DMS 273 (cell line): ENCODE measurements at regions not wholly inside any gene's neighbourhood (a gene's known extent, or its start where the extent isn't known, plus 50 kb on each side); places are given as distances from the start of the nearest gene placed in this dataset.
"Not testable (repeated sequence)": the region's sequence is repeated elsewhere in the genome, so short reads cannot be mapped to it uniquely, and the experiment has no call there.

Experiments used
- DNase-seq: peaks from one replicate; lab custom pipeline; 2025; ENCODE audit not compliant: unreplicated experiment; lab: John Stamatoyannopoulos, UW

DNA sequence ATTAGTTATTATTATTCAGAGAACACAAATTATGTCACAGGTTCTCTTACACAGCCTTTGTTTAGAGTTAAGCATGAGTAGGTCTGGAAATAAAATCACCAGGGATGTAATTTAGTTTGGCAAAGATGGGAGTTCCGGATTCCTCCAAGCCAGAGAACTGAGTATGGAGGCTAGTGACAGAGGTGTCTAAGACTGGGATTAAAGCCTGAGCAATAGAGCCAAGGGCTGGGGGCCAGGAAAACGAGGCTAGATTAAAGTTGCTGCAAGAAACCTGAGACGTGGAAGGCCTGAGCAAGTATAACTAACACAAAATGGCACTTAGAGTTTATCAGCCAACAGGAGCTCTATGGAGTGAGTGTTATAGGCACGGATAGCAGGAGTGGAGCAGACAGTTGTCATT lies 381.6 kb downstream of the SRGAP2C start:
- DNase-seq = no peak

DNA sequence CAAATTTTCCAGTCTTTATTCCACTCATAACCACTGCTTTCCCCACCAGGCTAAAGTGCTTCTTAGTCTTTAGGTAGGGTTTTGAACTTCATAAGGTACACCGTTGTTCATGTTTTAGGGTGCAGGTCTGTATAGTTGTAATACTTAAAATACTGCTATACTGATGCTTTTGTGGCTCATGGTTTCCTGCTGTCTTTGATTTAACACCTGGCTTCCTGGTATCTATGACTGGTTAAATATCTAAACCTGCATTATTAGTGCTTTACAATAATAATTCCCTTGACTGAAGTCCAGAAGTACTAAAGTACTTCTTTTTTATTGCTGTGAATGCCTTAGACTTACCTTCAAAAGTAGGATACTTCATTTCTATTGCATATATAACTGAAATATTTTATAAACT lies 384.7 kb downstream of the SRGAP2C start:
- DNase-seq = no peak

DNA sequence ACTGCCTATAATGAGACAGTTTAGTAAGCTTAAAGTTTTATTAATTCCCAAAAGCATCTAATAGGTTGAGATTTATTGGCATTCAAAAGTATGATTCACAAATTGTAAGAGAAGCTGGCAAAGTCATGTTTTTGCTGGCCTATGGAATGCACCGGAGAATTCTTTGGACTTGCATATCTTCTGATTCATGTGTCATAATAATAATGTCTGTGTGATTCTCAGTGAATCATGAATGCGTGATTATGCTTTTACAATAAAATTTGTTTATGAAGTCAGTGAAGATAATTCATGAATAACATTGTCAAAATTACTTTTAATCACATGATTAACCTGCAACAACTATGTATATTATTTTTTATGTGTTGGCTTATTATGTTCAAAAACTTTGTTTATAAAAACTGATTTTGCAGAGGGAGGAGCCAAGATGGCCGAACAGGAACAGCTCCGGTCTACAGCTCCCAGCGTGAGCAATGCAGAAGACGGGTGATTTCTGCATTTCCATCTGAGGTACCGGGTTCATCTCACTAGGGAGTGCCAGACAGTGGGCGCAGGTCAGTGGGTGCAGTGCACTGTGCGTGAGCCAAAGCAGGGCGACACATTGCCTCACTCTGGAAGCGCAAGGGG lies 389.2 kb downstream of the SRGAP2C start:
- DNase-seq = not testable (repeated sequence)

DNA sequence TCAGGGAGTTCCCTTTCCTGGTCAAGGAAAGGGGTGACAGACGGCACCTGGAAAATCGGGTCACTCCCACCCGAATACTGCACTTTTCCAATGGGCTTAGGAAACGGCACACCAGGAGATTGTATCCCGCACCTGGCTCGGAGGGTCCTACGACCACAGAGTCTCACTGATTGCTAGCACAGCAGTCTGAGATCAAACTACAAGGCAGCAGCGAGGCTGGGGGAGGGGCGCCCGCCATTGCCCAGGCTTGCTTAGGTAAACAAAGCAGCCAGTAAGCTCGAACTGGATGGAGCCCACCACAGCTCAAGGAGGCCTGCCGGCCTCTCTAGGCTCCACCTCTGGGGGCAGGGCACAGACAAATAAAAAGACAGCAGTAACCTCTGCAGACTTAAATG lies 389.7 kb downstream of the SRGAP2C start:
- not testable (repeated sequence) for DNase-seq

DNA sequence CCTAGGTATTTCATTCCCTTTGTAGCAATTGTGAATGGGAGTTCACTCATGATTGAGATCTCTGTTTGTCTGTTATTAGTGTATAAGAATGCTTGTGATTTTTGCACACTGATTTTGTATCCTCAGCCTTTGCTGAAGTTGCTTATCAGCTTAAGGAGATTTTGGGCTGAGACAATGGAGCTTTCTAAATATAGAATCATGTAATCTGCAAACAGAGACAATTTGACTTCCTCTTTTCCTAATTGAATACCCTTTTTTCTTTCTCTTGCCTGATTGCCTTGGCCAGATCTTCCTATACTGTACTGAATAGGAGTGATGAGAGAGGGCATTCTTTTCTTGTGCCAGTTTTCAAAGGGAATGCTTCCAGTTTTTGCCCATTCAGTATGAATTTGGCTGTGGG lies 398.1 kb downstream of the SRGAP2C start:
- DNase-seq = not testable (repeated sequence)

DNA sequence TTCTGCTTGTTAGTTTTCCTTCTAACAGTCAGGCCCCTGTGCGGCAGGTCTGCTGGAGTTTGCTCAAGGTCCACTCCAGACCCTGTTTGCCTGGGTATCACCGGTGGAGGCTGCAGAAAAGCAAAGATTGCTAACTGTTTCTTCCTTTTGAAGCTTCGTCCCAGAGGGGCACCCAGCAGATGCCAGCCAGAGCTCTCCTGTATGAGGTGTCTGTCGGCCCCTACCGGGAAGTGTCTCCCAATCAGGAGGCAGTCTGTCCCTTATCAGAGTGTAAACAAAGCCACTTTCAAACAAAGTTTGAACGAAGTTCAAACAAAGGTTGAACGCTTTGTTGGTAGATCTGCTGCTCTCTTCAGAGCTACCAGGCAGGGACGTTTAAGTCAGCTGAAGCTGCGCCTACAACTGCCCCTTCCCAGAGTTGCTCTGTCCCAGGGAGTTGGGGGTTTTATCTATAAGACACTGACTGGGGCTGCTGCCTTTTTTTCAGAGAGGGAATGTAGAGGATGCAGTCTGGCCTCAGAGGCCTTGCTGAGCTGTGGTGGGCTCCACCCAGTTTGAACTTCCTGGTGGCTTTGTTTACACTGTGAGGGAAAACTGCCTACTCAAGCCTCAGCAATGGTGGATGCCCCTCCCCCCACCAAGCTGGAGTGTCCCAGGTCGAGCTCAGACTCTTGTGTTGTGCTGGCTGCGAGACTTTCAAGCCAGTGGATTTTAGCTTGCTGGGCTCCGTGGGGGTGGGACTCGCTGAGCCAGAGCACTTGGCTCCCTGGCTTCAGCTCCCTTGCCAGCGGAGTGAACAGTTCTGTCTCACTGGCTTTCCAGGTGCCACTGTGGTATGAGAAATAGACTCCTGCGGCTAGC lies 401.8 kb downstream of the SRGAP2C start:
- no peak for DNase-seq

DNA sequence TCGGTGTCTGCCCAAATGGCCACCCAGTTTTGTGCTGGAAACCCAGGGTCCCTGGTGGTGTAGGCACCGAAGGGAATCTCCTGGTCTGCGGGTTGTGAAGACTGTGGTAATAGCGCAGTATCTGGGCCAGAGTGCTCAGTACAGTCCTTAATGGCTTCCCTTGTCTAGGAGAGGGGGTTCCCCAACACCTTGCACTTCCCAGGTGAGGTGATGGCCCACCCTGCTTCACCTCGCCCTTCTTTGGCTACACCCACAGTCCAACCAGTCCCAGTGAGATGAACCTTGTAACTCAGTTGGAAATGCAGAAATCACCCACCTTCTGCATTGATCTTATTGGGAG lies 402.4 kb downstream of the SRGAP2C start:
- DNase-seq = no peak

DNA sequence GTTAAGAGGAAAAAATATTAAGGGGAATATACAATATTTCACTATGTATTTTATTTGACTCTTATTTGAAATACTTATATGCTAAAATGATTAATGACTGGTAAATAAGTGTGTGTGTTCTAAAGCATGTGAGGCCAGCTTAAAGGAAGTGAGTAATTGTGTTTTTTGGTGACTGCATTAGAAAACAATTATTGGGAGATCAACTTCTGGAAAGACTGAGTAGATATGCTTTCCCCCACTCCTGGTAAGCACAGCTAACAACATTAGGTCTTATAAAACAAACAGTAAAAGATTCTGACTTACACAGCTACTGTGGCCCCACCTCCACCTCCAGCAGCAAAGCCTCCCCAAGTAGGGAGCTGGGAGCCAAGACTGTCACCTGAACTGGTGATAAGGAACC lies 403.0 kb downstream of the SRGAP2C start:
- no peak for DNase-seq

DNA sequence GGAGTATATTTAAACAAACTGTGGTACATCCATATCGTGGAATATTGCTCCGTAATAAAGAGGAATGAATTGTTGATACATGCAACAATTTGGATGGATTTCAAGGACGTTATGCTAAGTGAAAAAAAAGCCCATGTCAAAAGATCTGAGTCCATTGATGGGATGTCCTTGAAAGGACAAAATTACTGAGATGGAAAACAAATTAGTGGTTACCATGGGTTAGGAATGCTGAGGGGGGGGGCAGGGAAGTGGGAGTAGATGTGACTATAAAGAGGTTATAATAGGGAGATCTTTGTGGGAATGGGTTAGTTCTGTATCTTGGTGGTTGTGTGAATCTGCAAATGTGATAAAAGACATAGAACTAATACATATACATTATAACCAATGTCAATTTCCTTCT lies 409.3 kb downstream of the SRGAP2C start:
- no peak for DNase-seq

DNA sequence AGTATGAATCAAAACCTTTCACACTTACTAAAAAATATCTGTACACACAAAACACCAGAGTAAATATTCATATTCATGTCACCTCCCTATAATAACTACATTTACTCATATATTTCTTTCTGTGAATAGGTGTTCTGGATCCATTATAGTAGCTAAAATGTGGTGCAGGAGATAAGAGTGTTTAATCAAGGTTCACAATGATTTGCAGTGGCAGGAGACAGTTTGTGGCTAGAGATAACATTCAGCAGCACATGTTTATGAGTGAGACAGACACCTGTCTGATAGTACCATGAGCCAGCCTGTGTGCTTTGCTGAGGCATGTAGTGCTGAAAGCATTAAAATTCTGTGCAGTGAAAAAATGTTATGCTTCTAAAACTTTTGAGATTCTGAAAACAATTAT lies 410.3 kb downstream of the SRGAP2C start:
- DNase-seq = no peak

DNA sequence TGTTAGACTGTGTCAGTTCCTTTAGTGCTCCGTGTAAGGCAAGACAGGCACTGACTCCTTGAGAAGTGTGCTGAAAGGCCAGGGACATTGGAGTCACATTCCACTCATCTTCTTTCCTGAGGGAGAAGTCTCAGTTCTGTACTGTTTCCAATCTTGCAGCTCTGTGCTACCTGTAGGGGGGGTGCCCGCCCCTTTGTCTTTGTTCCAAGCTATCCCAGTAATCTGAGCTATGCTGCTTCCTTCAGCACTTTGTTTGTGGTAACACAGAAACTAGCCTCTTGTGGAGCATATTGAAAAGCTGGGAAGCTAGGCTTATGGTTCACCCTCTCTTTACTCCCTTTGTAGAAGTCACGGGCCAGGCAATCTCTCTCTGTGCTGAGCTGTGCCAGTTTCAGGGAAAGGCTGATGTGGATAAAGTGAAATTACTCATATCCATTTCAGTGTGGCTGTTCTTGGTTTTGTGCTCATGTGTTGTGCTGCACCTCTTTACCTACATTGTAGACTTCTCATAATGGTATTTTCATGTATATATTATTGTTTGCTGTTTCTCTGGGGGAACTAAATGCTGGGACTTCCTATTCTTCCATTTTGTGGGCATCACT lies 420.2 kb downstream of the SRGAP2C start:
- DNase-seq = not testable (repeated sequence)

DNA sequence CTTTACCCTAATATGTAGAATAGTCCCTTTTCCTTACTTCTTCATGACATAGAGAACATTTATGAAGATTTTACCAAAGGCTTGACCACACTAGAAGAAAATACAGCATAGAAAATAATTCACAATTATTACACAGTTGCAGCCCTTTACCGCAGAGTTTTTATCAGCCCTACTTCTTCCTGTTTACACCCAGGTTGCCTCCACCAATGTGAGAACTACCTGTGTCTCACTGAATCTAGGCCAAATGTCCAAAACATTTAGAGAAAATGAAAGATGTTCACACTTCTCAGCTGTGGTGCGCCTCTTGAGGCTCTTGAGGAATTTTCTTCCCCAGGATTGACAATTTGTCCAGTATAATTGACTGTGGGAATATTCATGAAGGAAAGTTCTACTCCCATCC lies 422.7 kb downstream of the SRGAP2C start:
- DNase-seq = not testable (repeated sequence)
